CD4-positive, CD25-positive, alpha-beta regulatory T cell (primary cell): ENCODE measurements at regions not wholly inside any gene's neighbourhood (a gene's known extent, or its start where the extent isn't known, plus 50 kb on each side); places are given as distances from the start of the nearest gene placed in this dataset.
A peak's percentile ranks its signal among the peaks of the same experiment; 100 is the strongest.

Experiments used
- ATAC-seq, 2 donors: fragments of 150-1000 bp; cut with Tn5 transposase; one replicate each; pipeline ENCODE4 v1.10.0; 2021; ENCODE audit warnings: low read depth in 2 of 2, moderate number of reproducible peaks in 2 of 2, moderate library complexity in 1 of 2
- DNase-seq, 3 donors: peaks; one replicate each; pipeline versions ENCODE4 v3.0.0 to v3.0.0-alpha.2; 2012 to 2022; ENCODE audit warnings: mixed read lengths in 1 of 3
- H3K27ac ChIP-seq: one replicate; pipeline ENCODE4 v1.7.0; 2013; ENCODE audit warnings: mild to moderate bottlenecking, low read length; ENCODE audit not compliant: insufficient read depth, poor library complexity, severe bottlenecking
- H3K27me3 ChIP-seq: one replicate; pipeline ENCODE4 v1.7.0; 2013; ENCODE audit warnings: low read length; ENCODE audit not compliant: control insufficient read depth, insufficient read depth
- H3K36me3 ChIP-seq: one replicate; pipeline ENCODE4 v1.7.0; 2013; ENCODE audit warnings: mild to moderate bottlenecking, low read length, moderate library complexity; ENCODE audit not compliant: control insufficient read depth, insufficient read depth
- H3K4me1 ChIP-seq: 2 replicates; pipeline ENCODE4 v1.7.0; 2013; ENCODE audit warnings: mild to moderate bottlenecking, low read length; ENCODE audit not compliant: insufficient read depth, control insufficient read depth, poor library complexity, severe bottlenecking
- H3K4me3 ChIP-seq: one replicate; pipeline ENCODE4 v1.7.0; 2013; ENCODE audit warnings: low read depth, mild to moderate bottlenecking, low read length, moderate library complexity
- H3K9me3 ChIP-seq, 2 experiments: 1 replicate in 1 of 2; 2 replicates in 1 of 2; pipeline ENCODE4 v1.7.0; 2013; ENCODE audit warnings: low read length in 2 of 2, mild to moderate bottlenecking in 1 of 2, moderate library complexity in 1 of 2; ENCODE audit not compliant: control insufficient read depth in 2 of 2
- H3K27ac Mint-ChIP-seq, 3 donors: one replicate each; pipeline ENCODE4 v1.8.0; 2020 to 2022; ENCODE audit warnings: mild to moderate bottlenecking in 3 of 3, mixed read lengths in 3 of 3, moderate library complexity in 2 of 3
- H3K27me3 Mint-ChIP-seq: one replicate; pipeline ENCODE4 v1.8.0; 2022; ENCODE audit warnings: mild to moderate bottlenecking, mixed read lengths
- H3K36me3 Mint-ChIP-seq: one replicate; pipeline ENCODE4 v1.8.0; 2020; ENCODE audit warnings: mixed read lengths
- H3K4me1 Mint-ChIP-seq, 4 donors: one replicate each; pipeline ENCODE4 v1.8.0; 2020 to 2022; ENCODE audit warnings: mixed read lengths in 4 of 4, mild to moderate bottlenecking in 1 of 4
- H3K4me3 Mint-ChIP-seq, 4 donors: one replicate each; pipeline ENCODE4 v1.8.0; 2020 to 2022; ENCODE audit warnings: mild to moderate bottlenecking in 4 of 4, mixed read lengths in 4 of 4, moderate library complexity in 3 of 4
- H3K9me3 Mint-ChIP-seq, 7 donors: one replicate each; pipeline ENCODE4 v1.8.0; 2020 to 2022; ENCODE audit warnings: mixed read lengths in 7 of 7, mild to moderate bottlenecking in 3 of 7, moderate library complexity in 2 of 7

DNA sequence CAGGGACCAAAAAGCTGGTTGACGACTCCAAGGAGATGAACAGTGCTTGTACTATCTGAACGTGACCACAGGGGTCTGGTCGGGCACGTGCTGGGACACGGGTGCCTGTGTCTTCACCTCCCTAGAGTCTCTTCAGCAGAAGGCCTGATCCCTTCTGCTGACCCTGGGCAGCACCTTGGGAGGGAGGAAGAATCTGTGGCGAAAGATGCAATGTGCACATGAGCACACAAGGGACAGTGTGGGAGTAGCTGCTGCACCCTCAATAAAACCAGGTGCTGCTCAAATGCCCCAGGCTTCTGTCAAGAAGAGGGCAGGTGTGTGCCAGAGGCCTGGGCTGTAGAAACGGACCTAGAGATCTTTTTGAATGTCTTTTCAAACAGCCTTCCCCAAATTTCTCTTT lies 130.6 kb upstream of the THBS2 start:
- no peak for ATAC-seq
- Histone ChIP-seq H3K27me3 (no peaks in the 10 kb centered on the region), H3K9me3 (no peaks in the 10 kb centered on the region), H3K4me3 (no peak overlapping the region), H3K27ac (no peak overlapping the region), H3K4me1 (no peaks in the 10 kb centered on the region), H3K36me3 (no peaks in the 10 kb centered on the region)
- no peaks in the 10 kb centered on the region for H3K4me1 Mint-ChIP-seq
- no peak for DNase-seq
- peak overlapping the region in 1 of 3 donors; percentile 20 for H3K27ac Mint-ChIP-seq
- H3K36me3 Mint-ChIP-seq = no peaks in the 10 kb centered on the region
- no peaks in the 10 kb centered on the region for H3K27me3 Mint-ChIP-seq
- no peak overlapping the region for H3K4me3 Mint-ChIP-seq
- H3K9me3 Mint-ChIP-seq = peaks cover 0 to 10% (median 0%) of the 10 kb centered on the region in 7 donors

- peaks cover 0 to 10% (median 2%) of the 10 kb centered on the region in 7 donors for H3K9me3 Mint-ChIP-seq
- DNase-seq (no peak), ATAC-seq (no peak)
- H3K9me3 ChIP-seq = no peaks in the 10 kb centered on the region
- H3K27me3 ChIP-seq = no peaks in the 10 kb centered on the region
- H3K4me1 Mint-ChIP-seq = no peaks in the 10 kb centered on the region
- H3K4me3 ChIP-seq = no peak overlapping the region
- no peaks in the 10 kb centered on the region for H3K27me3 Mint-ChIP-seq
- H3K4me1 ChIP-seq = no peaks in the 10 kb centered on the region
- H3K27ac ChIP-seq = no peak overlapping the region
- H3K4me3 Mint-ChIP-seq = no peak overlapping the region
- H3K36me3 Mint-ChIP-seq = no peaks in the 10 kb centered on the region
- H3K27ac Mint-ChIP-seq = no peak overlapping the region
- no peaks in the 10 kb centered on the region for H3K36me3 ChIP-seq
These were observed 129.6 kb upstream of the THBS2 start for GRCh38 chr6:169383265-169383664.

DNA sequence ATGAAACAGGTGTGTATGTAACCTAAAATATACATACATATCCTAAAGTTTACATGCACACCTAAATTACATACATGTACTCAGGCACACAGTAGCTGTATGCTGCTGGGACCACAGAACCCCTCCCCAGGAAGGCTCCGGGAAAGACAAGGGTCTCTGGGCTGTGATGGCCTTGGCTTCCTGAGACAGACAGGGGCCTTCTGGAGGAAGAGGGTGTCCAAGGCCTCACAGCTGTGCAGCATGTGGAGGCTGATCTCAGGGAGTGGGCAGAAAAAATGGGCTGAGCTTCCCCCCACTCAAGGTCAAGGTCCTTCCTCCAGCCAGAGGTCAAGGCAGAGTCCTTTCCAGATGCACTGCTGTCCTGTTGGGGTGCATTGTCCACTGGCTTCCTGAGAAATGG lies 129.1 kb upstream of the THBS2 start:
- H3K9me3 Mint-ChIP-seq = peaks cover 0 to 10% (median 2%) of the 10 kb centered on the region in 7 donors
- Histone ChIP-seq H3K9me3 (no peaks in the 10 kb centered on the region), H3K4me3 (no peak overlapping the region), H3K27ac (no peak overlapping the region), H3K27me3 (no peaks in the 10 kb centered on the region), H3K36me3 (no peaks in the 10 kb centered on the region), H3K4me1 (no peaks in the 10 kb centered on the region)
- ATAC-seq = no peak
- H3K4me3 Mint-ChIP-seq = no peak overlapping the region
- H3K4me1 Mint-ChIP-seq = no peaks in the 10 kb centered on the region
- H3K27ac Mint-ChIP-seq = no peak overlapping the region
- no peak for DNase-seq
- no peaks in the 10 kb centered on the region for H3K36me3 Mint-ChIP-seq
- H3K27me3 Mint-ChIP-seq = no peaks in the 10 kb centered on the region

DNA sequence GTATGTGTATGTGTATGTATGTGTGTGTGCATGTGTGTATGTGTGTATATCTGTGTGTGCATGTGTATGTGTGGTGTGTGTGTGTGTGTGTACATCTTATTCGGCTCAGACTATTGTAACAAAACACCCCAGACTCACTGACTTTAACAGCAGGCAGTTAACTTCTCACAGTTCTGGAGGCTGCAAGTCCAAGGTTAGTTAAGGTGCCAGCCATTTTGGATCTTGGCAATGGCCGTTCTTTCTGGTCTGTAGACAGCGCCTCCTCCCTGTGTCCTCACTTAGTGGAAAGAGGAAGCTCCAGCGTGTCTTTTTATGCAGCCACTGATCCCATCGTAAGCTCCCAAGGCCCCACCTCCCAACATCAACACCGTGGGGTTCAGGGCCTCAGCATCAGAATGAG lies 128.3 kb upstream of the THBS2 start:
- Histone ChIP-seq H3K4me1 (no peaks in the 10 kb centered on the region), H3K4me3 (no peak overlapping the region), H3K27ac (no peak overlapping the region), H3K36me3 (no peaks in the 10 kb centered on the region), H3K9me3 (no peaks in the 10 kb centered on the region), H3K27me3 (no peaks in the 10 kb centered on the region)
- DNase-seq = no peak
- H3K9me3 Mint-ChIP-seq = peaks cover 0 to 10% (median 2%) of the 10 kb centered on the region in 7 donors
- no peaks in the 10 kb centered on the region for H3K4me1 Mint-ChIP-seq
- ATAC-seq = no peak
- H3K4me3 Mint-ChIP-seq = no peak overlapping the region
- H3K27me3 Mint-ChIP-seq = no peaks in the 10 kb centered on the region
- H3K27ac Mint-ChIP-seq = no peak overlapping the region
- no peaks in the 10 kb centered on the region for H3K36me3 Mint-ChIP-seq

DNA sequence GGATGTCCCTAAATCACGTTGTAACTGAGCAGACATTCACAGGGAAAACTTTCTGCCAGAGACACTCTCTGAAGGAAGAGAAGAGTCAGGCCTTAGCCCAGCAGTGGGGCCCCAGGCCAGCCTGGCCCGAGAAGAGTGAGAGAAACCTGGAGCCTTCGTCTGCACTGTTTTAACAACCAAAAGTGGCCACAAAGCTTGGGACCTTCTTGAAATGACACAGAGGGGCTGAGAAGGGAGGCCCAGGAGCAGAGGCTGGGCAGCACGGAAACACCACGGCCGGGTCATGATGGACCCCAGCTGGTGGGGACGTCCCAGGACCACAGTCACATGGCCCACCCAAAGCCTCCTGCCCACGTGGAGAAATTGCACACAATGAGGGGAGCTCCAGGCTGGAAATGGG lies 126.8 kb upstream of the THBS2 start:
- peaks cover 0 to 10% (median 6%) of the 10 kb centered on the region in 7 donors for H3K9me3 Mint-ChIP-seq
- no peaks in the 10 kb centered on the region for H3K36me3 ChIP-seq
- H3K27me3 ChIP-seq = no peaks in the 10 kb centered on the region
- no peak overlapping the region for H3K4me3 Mint-ChIP-seq
- H3K27me3 Mint-ChIP-seq = no peaks in the 10 kb centered on the region
- no peak for ATAC-seq
- DNase-seq = no peak
- H3K36me3 Mint-ChIP-seq = no peaks in the 10 kb centered on the region
- no peak overlapping the region for H3K27ac Mint-ChIP-seq
- H3K27ac ChIP-seq = no peak overlapping the region
- H3K4me3 ChIP-seq = no peak overlapping the region
- no peaks in the 10 kb centered on the region for H3K4me1 ChIP-seq
- H3K4me1 Mint-ChIP-seq = no peaks in the 10 kb centered on the region
- H3K9me3 ChIP-seq = peaks cover 0 to 3% of the 10 kb centered on the region in 2 experiments

GRCh38 chr6:169379495-169380070 lies 125.9 kb upstream of the THBS2 start:
- peaks cover 0 to 7% of the 10 kb centered on the region in 2 experiments for H3K9me3 ChIP-seq
- no peaks in the 10 kb centered on the region for H3K4me1 ChIP-seq
- no peak overlapping the region for H3K27ac Mint-ChIP-seq
- peaks cover 0 to 8% (median 6%) of the 10 kb centered on the region in 7 donors for H3K9me3 Mint-ChIP-seq
- DNase-seq (no peak), ATAC-seq (no peak)
- no peak overlapping the region for H3K4me3 Mint-ChIP-seq
- no peak overlapping the region for H3K27ac ChIP-seq
- H3K4me1 Mint-ChIP-seq = no peaks in the 10 kb centered on the region
- H3K36me3 ChIP-seq = no peaks in the 10 kb centered on the region
- H3K27me3 Mint-ChIP-seq = no peaks in the 10 kb centered on the region
- no peaks in the 10 kb centered on the region for H3K36me3 Mint-ChIP-seq
- no peak overlapping the region for H3K4me3 ChIP-seq
- no peaks in the 10 kb centered on the region for H3K27me3 ChIP-seq

GRCh38 chr6:169378620-169379381 lies 125.2 kb upstream of the THBS2 start:
- H3K4me3 ChIP-seq = no peak overlapping the region
- H3K4me1 ChIP-seq = no peaks in the 10 kb centered on the region
- no peak for DNase-seq
- Mint-ChIP-seq H3K36me3 (no peaks in the 10 kb centered on the region), H3K4me1 (no peaks in the 10 kb centered on the region), H3K27me3 (no peaks in the 10 kb centered on the region), H3K4me3 (no peak overlapping the region), H3K9me3 (peaks cover 0 to 8% (median 6%) of the 10 kb centered on the region in 7 donors), H3K27ac (no peak overlapping the region)
- H3K9me3 ChIP-seq = peaks cover 0 to 7% of the 10 kb centered on the region in 2 experiments
- no peak overlapping the region for H3K27ac ChIP-seq
- no peaks in the 10 kb centered on the region for H3K36me3 ChIP-seq
- ATAC-seq = no peak
- no peaks in the 10 kb centered on the region for H3K27me3 ChIP-seq

GRCh38 chr6:169376458-169376857 lies 122.8 kb upstream of the THBS2 start:
- H3K9me3 Mint-ChIP-seq = peaks cover 0 to 8% (median 5%) of the 10 kb centered on the region in 7 donors
- ATAC-seq = no peak

More at GRCh38 chr6:169376458-169376857, 122.8 kb upstream of the THBS2 start:
- Histone ChIP-seq H3K36me3 (no peaks in the 10 kb centered on the region), H3K9me3 (peaks cover 0 to 7% of the 10 kb centered on the region in 2 experiments), H3K27me3 (no peaks in the 10 kb centered on the region), H3K4me3 (no peak overlapping the region), H3K27ac (no peak overlapping the region), H3K4me1 (no peaks in the 10 kb centered on the region)
- H3K36me3 Mint-ChIP-seq = no peaks in the 10 kb centered on the region
- H3K27ac Mint-ChIP-seq = no peak overlapping the region
- H3K4me3 Mint-ChIP-seq = no peak overlapping the region
- no peaks in the 10 kb centered on the region for H3K4me1 Mint-ChIP-seq
- DNase-seq = no peak
- no peaks in the 10 kb centered on the region for H3K27me3 Mint-ChIP-seq
